HCT116 (cell line): ENCODE measurements at regions not wholly inside any gene's neighbourhood (a gene's known extent, or its start where the extent isn't known, plus 50 kb on each side); places are given as distances from the start of the nearest gene placed in this dataset.

Experiments used
- CBX3 ChIP-seq: IDR thresholded peaks from 2 replicates; pipeline ENCODE4 v1.6.1; 2012; ENCODE audit warnings: low read depth
- EZH2phosphoT487 ChIP-seq: fragments of 200-600 bp; IDR thresholded peaks from 2 replicates; pipeline ENCODE4 v1.6.1; 2018; ENCODE audit warnings: antibody characterized with exemption, borderline replicate concordance
- POLR2A ChIP-seq: IDR thresholded peaks from 2 replicates; pipeline ENCODE4 v1.7.0; 2011; ENCODE audit warnings: borderline replicate concordance; ENCODE audit not compliant: insufficient read depth, insufficient read length; ENCODE audit errors: extremely low read depth
- RAD21 ChIP-seq: IDR thresholded peaks from 2 replicates; pipeline ENCODE4 v1.6.1; 2012; ENCODE audit warnings: low read depth, mild to moderate bottlenecking
- SIN3A ChIP-seq: IDR thresholded peaks from 2 replicates; pipeline ENCODE4 v1.6.1; 2012; ENCODE audit warnings: low read depth
- ZFX ChIP-seq: fragments of 450-650 bp; IDR thresholded peaks from 2 replicates; pipeline ENCODE4 v1.6.1; 2017
- ZNF274 ChIP-seq: fragments of 200-500 bp; sonication (Bioruptor generic); IDR thresholded peaks from 2 replicates; pipeline ENCODE4 v1.6.1; 2014; ENCODE audit warnings: mild to moderate bottlenecking, low read depth, low read length, inconsistent platforms
- TF ChIP-seq, protein P1 (sequence below), 3 experiments: fragments of 200-600 bp in 1 of 3; sonication (generic) in 1 of 3; IDR thresholded peaks in 2 of 3; conservative IDR thresholded peaks in 1 of 3; 2 replicates each; pipeline ENCODE4 v1.5.1; 2012 to 2017; ENCODE audit warnings: low read depth in 2 of 3, low read length in 2 of 3, antibody characterized with exemption in 1 of 3, borderline replicate concordance in 1 of 3, control low read depth in 1 of 3, mild to moderate bottlenecking in 1 of 3, mixed read lengths in 1 of 3, mixed run types in 1 of 3, moderate library complexity in 1 of 3; ENCODE audit not compliant: insufficient read depth in 1 of 3

DNA sequence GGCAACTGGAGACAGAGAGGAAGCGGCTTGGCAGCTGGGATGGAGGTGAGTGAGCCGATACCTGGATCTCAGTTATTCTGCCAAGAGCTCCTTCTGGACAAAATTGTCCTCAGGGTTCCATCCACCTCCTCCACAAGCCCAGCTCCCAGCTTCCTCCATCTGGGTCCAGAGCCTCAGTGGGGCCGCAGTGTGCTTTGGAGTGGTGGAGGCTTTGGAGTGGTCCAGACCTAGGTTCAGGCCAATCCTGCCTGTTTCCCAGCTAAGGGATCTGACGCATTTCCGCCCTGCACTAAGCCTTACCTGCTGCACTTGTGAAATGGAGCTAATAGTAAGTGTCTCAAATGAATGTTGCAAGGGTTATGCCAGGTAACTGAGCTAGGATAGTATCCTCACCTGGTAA, 355.7 kb upstream of the SHH start:
- TF ChIP-seq, protein P1, sequence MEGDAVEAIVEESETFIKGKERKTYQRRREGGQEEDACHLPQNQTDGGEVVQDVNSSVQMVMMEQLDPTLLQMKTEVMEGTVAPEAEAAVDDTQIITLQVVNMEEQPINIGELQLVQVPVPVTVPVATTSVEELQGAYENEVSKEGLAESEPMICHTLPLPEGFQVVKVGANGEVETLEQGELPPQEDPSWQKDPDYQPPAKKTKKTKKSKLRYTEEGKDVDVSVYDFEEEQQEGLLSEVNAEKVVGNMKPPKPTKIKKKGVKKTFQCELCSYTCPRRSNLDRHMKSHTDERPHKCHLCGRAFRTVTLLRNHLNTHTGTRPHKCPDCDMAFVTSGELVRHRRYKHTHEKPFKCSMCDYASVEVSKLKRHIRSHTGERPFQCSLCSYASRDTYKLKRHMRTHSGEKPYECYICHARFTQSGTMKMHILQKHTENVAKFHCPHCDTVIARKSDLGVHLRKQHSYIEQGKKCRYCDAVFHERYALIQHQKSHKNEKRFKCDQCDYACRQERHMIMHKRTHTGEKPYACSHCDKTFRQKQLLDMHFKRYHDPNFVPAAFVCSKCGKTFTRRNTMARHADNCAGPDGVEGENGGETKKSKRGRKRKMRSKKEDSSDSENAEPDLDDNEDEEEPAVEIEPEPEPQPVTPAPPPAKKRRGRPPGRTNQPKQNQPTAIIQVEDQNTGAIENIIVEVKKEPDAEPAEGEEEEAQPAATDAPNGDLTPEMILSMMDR (IDR thresholded peaks at IDR 0.05 in 2 of 3, conservative IDR thresholded peaks at IDR 0.05 in 1 of 3; ENCODE audit: borderline replicate concordance in 1 of 3, insufficient read depth in 1 of 3, low read depth in 2 of 3, low read length in 2 of 3) = no peak
- TF ChIP-seq CBX3 (no peak), ZNF274 (no peak), POLR2A (no peak), SIN3A (no peak), RAD21 (no peak), ZFX (no peak), EZH2phosphoT487 (no peak)
